ENCODE measurements at regions not wholly inside any gene's neighbourhood (a gene's known extent, or its start where the extent isn't known, plus 50 kb on each side); places are given as distances from the start of the nearest gene placed in this dataset.
A peak's percentile ranks its signal among the peaks of the same experiment; 100 is the strongest.
"Not testable (repeated sequence)": the region's sequence is repeated elsewhere in the genome, so short reads cannot be mapped to it uniquely, and the experiment has no call there.

DNA sequence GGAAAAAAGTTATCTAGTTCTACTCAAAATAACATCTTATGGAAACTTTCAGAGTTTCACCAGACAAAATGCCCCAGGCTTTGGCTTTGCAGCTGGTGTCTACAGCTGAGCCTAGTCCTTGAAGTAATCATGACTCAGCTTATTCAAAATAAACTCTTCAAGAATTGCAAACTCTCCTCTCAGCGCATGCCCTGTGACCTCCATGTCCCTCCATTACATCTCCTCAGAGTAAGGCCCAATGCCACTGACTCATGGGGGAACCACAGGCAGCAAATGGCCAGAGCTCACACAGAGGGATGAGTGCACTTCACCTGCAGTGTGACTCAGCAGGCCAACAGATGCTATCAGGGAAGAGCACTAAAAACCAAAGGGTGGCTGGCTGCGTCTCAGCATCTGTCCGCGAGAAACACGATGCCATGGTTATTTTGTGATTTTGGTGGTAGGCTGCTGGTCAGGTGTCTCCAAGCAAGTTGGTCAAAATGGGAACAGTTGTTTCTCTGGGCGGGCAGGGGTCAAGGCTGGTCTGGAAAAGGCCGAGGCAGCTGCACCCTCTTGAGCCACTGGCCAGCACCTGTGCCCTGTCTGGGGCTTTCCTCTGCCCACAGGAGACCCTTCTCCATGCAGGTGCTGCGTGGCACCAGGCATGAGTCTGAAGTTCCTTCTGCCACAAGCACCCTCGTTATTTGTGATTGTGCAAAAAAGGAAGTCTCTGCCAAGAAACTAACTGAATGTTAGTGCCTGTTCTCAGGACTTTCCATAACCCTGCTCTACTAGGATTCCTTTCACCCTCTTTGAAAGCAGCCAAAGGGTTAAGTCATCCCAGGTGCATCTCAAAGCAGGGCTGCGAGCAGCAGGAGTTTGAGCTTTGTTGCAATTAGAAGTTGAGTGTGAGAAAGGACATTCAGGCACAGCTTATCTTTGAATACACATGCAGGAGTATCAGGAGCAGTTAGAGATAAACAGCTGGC lies 118.1 kb upstream of the PLGLB2 start:
- DNase-seq = peak in 2 of 5 experiments; percentile 13 to 41

DNA sequence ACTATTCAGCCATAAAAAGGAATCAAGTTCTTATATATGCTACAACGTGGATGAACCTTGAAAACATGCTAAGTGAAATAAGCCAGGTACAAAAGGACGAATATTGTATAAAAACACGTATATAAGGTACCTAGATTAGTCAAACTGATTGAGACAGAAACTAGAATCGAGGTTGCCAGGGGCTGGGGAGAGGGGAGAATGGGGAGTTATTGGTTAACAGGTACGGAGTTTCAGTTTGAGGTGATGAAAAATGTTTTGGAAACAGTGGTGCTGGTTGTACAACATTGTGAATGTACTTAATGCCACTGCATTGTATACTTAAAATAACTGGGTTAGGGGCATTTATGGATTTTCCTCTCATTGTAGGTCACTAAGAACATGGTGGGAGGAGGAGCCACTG lies 117.0 kb upstream of the PLGLB2 start:
- DNase-seq = not testable (repeated sequence)

DNA sequence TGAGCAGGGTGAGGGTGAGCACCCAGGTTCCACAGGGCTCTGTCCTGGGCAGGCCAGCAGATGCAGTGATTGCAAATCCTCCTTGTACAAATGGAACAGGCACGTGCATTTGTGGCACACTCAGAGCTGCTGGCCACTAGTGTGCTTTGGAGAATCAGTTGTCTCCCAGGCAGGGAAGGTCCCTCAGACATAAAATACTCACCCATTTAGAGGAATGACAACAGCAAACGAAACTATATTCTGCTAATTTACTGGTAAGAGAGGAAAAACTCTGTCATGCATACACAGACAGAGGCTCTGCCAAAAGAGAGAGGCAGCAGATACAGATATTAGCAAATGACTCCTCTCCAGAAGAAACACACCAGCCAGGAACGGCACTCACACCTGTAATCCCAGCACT lies 116.5 kb upstream of the PLGLB2 start:
- DNase-seq = peak in 1 of 5 experiments; percentile 3

DNA sequence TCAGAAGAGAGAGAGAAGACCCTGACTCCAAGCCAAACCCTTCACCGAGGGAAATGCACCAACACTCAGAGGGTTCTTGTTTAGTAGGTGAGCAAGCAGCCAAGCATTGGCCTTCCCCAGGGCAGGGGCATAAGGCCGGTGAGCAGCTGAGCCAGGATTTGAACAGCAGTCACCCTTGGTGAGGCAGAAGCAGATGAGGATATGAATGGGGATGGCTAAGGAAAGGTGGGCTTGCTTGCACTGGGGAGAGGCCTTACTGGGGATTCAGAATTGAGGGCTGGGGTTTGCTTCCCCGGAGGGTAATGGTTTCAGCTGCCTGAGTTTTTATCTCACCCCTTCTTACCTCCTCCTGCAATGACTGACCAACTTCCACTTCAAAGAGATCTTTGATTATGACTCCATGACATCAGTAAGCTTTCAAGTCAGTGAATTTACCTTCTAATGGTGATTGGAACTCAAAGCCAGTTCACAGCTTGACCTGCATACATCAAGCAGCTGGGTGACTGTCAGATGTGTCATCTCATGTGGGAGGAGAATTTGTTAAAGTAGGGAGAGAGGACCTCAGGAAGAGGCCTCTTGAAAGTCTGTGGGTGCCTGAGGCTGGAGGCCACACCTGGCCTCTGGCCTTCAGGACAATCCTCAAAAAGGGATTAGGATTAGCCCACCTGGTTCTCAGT lies 114.5 kb upstream of the PLGLB2 start:
- DNase-seq = not testable (repeated sequence)

GRCh38 chr2:87634106-87634505 lies 113.8 kb upstream of the PLGLB2 start:
- DNase-seq = not testable (repeated sequence)

DNA sequence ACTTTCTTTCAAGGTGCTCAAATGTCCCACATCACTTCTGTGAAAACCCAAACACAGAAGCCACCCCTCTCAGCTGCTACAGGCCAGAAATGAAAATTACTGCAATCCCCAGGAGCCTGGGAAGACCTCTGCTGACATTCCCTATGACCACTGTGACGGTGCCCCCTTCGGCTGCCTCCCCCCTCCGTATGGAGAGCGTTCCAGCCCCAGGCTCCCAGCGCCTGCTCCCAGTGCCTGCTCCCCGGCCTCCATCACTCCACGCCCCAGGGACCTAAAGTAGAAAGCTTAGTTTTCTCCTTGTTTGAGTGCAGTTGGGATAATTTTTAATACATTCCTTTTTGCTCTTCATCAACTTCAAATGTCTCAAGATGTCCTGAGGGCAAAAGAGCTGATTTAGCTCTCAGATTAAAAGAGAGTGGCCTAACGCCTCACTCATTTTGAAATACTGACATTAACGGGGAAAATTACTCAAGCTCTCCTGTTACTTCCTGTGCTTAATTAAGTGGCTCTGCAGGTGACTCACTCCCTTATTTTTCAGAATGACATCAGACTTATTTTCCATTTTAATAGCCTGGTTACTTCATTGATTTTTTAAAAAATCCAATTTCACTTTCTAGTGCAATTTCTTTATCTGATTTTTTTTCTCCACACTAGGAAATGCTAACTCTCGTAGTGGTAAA lies 112.8 kb upstream of the PLGLB2 start:
- not testable (repeated sequence) for DNase-seq

DNA sequence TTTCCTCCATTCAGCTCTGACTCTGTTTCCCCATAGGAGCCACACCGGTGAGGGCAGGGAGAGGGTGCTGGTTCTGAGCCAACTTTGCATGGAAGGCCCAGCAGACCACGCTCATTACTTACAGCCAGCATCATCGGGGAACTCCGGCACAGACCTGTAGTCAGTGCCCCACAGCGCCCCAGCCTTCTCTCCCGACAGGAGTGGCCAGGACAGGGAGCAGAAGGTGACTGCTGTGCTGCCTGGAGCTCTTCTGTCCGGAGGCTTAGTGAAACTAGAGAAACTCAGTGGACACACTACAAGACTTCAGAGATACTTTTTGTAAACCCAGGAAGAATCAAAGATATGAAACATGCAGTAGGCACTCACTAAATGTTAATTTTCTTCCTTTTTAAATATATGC lies 111.6 kb upstream of the PLGLB2 start:
- DNase-seq = not testable (repeated sequence)

DNA sequence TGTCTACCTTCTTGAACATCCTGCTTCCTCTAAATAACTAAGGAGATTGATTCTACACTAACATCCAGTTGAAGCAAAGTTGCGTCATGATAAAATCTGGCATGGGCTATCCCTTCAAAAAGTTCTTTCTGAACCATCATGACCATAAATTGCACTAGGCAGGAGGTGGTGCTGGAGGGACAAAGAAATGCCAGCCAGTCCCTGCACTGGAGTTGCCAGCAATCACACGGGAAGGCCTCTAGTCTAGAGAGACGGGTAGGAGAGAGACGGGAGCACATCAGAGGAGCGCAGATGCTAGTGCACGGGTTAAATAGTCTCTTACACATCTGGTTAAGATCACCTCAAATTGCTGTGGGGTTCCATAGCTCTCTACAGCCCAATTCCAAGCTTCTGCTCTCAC lies 111.2 kb upstream of the PLGLB2 start:
- not testable (repeated sequence) for DNase-seq

GRCh38 chr2:87637249-87637990 lies 110.5 kb upstream of the PLGLB2 start:
- DNase-seq = not testable (repeated sequence)

DNA sequence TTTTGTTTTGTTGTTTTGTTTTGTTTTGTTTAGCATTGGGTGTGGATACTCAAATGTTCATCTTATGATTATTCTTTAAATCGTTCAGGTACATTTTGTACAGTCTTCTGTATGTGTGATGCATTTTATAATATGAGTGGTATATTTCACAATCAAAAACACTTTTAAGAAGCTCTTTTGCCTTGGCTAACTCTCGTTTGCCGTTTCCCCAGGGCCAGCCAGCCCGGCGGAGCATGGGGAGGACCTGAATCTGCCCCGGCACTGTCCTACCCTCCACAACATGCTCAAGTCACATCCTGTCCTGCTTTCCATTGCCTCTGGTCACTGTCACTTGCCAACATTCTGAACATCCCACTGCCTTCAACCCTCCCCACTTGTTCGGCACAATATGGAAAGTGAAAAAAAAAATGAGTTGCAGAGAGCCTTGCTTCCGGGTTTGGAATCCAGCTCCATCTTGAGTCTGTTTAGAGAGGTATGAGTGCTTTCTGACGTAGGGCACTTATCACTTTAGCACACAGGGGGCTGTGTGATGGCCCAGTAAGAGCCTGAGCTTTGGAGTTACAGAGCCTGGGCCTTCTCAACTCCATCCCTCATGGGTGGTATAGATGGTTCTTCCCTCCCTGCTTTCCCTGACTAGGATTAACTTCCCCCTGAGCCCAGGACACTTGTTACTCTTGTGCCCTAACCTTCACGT lies 109.6 kb upstream of the PLGLB2 start:
- DNase-seq = not testable (repeated sequence)

- DNase-seq = not testable (repeated sequence)
These were observed 109.0 kb upstream of the PLGLB2 start for GRCh38 chr2:87638872-87639271.

GRCh38 chr2:87639801-87640440 lies 108.0 kb upstream of the PLGLB2 start:
- DNase-seq = not testable (repeated sequence)

DNA sequence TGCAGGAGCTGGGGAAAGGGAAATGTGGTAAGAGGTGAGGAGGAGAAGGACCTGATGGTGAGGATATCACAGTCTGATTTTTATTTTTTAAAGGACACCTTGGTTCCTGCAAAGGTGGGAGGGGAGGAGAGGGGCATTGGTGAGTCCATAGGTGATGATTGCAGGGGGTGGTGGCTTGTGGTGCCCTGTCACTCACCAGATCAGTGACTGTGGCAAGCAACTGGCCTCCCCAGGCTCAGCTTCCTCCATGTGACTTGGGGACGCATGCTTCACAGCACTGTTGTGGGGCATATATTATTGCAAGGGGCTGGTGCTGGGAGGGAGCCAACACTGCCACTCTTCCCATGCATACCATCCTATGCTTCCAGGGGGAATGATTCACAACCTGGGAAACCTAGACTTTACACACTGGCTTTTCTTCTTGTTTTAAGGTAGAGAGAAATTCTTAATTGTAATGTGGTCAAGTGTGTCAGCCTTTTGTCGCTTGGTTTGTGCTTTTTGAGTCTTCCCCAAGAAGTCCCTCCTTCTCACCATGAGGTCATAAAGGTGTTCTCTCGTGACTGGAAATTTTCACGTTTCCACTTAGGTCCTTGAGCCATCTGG lies 106.8 kb upstream of the PLGLB2 start:
- DNase-seq = not testable (repeated sequence)

DNA sequence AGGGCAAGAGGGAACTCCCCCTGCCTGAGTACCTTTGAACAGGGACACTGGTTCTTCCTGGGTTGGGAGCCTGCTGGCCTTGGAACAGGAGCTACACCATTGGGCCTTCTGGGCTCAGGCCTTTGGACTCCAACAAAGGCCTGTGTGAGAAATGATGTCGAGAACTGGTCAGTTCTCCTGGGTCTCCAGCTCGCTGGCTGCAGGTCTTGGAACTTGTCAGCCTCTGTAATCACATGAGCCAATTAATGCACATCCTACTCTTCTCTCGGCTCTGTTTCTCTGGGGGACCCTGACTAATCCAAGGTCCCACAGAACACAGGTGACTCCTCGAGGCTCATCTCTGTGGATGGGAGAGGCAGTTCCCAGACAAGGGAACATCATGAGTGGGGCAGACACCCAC lies 104.7 kb upstream of the PLGLB2 start:
- DNase-seq = not testable (repeated sequence)

DNA sequence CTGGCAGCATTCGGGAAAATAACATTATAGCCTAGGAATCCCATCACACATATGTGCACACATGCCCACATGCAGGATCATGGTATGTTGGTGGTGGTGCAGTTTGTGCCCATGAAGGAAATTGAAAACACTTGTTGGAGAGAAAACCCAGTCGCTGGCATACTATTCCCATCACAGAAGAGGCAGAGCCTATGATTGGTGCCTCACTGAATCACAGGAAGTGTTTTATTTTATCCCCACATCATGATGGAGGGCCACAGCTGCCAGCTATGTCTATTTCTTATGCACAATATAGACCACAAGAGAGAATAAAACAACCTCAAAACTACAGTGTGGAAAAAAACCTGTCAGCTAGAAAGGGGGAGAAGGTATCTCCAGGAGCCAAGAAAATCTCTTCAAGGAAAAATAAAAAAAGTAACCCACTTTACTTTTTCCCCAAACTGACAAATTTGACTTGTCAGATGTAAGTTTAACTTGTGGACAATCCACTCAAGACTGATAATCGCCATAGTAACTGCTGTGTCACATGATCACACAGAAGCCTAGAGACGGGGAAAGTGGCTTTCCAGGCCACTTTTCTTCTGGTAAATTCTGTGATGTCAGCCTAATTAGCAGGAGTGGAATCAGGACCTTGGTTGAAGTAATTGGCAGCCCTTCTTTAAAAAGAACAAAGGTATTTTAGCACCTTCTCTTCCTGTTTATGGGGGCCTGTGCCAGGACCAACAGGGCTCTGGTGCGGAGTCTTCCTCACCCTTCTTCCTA lies 100.0 kb upstream of the PLGLB2 start:
- not testable (repeated sequence) for DNase-seq

GRCh38 chr2:87648815-87649214 lies 99.1 kb upstream of the PLGLB2 start:
- not testable (repeated sequence) for DNase-seq

- DNase-seq = not testable (repeated sequence)
These were observed 98.0 kb upstream of the PLGLB2 start for GRCh38 chr2:87649871-87650270.

DNA sequence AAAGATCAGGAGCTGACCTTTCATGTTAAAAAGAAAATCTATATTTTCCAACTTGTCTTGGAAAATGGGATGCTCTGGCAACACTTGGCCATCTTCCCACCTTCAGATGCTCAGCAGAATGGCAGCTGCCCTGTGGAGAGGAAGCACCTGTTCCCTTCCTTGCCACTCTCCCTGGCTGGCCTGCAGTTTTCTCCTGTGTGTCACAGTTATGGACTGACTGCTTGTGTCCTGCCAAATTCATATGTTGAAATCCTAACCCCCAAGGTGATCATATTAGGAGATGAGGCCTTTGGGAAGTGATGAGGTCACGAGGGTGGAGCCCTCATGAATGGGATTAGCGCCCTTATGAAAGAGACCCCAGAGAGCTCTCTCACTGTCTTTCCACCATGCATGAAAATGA lies 97.0 kb upstream of the PLGLB2 start:
- not testable (repeated sequence) for DNase-seq

DNA sequence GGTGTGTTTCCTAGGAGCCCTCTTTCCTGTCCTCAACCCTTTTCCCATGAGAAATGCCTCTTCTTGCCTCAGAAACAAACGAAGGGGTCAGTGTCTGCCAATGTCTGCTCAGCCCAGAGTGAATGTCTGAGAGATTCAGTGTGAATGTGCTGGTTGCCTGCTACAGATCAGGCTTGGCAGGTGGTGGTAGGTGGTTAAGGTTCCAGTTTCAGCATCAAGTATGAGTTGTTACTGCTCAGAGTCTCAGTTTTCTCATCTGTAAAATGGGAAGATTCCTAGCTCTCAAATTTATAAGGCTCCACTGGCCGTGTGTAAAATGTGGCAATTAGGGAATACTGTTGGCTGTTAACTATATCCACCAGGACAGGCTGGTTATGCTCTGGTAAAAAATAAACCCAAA lies 96.3 kb upstream of the PLGLB2 start:
- peak in 1 of 5 experiments; percentile 4 for DNase-seq

DNA sequence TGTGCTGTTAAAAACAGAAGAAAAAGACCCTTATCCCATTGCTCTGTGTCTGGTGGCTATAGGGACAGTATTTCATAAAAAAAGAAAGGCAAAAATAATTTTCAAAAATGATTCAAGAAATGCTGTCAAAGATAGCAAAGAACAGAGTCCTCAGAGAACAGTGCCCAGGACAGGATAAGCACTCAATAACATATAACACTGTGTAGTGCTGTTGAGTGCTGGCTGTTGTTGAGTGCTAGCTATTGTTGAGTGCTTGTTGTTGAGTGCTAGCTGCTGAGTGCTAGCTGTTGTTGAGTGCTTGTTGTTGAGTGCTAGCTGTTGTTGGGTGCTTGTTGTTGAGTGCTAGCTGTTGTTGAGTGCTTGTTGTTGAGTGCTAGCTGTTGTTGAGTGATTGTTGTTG lies 94.5 kb upstream of the PLGLB2 start:
- DNase-seq = not testable (repeated sequence)
